Anterior cingulate cortex (tissue), 58 donors: ENCODE measurements at regions not wholly inside any gene's neighbourhood (a gene's known extent, or its start where the extent isn't known, plus 50 kb on each side); places are given as distances from the start of the nearest gene placed in this dataset.

ENCODE experiments used
- DNase-seq, 58 donors: peaks; one replicate each; lab custom pipeline; 2025; lab: John Stamatoyannopoulos, UW

DNA sequence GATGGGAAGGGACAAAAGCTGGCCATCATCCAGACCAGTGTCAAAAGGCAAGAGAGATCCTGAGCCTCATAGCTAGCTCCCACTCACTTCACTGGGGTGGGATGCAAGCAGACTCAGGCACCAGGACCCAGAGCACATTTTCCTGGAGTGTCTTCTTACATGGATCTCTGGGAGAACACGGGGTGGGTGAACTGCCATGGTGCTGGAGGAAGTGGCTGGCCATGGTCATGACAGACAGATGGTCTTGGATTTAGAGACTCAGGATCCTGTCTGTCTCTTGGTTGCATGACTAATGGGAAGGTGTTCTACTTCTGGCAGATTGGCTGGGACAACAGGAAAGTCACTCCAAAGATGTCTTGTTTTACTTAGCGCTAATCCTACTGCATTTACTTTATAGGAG, 311.5 kb downstream of the ATP23 start:
- DNase-seq = no peak

DNA sequence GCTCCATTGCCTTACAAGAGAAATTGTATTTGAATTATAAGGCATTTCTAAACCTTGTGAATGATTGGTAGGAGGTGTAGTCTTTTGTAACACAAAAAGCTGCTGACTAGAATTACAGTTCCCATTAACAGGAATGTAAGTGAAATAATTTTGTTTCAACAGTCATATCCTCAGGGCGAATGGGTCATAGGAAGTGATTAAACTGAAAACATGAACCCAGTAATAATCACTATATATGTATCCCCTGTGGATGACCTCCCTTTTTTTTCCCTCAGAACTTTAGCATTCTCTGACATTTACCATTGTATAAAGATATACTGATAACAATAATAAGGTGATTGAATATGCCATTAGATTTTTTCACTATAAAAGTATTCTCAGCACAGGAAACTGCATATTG, 312.3 kb downstream of the ATP23 start:
- no peak for DNase-seq

DNA sequence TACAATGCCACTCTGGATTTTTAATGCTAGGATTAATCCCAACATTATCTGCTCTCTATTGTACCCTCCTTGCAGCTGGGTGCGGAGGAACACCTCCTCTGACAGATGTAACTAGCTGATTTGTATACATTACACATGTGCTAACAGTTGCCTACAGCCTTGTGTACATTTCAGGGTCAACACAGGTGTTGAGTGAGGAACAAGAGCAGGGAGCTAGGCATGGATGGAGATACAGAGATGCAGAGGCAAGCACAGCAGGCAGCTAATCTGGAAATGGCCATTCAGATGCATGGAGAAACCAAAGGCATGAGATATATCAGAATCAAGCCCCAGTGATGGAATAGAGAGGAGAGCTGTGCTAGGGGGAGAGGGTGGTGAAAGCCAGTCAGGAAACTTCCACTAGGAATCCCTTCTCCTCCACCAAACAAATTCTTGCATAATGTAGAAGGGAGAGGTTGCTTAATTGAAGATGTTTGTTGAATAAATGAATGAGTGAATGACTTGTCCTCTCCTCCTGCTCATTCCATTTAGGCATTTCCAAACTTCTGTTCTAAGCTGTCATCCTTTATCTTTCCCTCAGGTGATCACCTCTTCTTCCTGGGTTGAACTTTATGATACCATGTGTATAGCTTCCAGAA, 313.2 kb downstream of the ATP23 start:
- DNase-seq = no peak

DNA sequence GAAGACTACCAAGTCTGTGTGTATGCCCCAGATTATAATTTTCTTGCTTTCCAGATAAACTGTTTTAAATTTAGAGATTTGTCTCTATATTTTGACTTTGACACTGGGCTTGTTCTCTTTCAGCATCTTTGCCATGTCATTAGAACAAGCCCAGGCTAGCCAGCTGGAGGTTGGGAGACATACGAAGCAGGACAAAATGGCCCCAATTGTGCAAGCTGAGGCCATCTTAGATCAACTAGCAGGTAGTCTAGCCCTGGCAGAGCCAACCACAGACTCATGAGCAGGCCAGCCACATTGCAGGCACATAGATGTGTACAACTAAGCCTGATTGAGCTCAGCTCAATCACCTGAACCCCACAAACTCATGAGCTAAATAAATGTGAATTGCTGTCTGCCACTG, 321.4 kb downstream of the ATP23 start:
- DNase-seq = no peak

DNA sequence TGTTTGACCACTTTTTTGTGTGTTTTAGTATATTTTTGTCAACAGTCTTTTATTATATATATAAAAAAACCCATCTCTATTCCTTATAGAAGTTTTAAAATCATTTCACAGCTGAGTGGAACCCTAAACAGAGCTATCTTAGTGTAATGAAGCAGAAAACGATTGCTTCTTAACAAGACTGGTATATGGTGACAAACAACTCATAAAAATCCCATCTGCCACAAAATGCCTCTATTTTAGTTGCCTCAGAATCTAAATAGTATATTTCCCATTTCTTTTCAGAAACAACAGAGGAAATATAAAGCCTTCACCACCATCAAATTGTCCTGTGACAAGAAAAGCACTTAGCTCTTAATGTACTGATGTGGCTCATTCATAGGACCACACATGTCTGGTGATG, 322.4 kb downstream of the ATP23 start:
- DNase-seq = no peak

DNA sequence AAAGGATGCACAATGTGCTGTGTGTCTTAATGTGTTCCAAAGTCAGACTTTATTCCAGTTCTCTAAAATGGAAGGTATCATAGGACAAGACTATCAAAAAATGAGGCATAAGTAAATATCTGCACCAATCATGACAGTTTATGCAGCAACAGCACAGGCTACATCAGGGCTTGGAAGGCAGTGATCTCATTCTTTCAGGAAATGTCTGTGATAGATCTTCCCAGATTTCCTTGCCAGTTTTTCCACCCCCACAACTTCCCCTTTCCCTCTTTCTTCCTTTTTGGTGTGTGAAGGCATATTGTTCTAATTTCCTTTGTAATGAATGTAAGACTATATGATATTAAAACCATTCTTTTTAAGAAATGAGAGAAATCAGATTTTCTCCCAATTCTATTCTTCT, 326.7 kb downstream of the ATP23 start:
- no peak for DNase-seq

DNA sequence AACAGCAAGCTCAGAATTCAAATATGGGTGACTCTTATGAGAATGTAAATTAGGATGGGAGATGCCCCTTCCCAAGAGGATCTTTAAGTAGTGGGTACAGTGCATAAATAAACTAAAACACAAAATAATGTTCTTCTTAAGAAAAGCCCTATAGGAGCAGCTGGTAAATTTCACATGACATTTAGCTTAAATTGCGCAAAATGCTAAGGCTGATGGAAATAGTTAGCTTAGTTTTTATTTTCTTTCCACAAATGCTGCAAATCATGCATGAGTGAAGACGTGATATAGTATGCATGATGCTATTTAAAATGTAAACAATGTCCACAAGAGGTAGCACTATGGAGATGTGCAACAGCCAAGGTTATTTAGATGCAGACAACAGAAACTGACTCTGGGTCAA, 328.1 kb downstream of the ATP23 start:
- DNase-seq = no peak

DNA sequence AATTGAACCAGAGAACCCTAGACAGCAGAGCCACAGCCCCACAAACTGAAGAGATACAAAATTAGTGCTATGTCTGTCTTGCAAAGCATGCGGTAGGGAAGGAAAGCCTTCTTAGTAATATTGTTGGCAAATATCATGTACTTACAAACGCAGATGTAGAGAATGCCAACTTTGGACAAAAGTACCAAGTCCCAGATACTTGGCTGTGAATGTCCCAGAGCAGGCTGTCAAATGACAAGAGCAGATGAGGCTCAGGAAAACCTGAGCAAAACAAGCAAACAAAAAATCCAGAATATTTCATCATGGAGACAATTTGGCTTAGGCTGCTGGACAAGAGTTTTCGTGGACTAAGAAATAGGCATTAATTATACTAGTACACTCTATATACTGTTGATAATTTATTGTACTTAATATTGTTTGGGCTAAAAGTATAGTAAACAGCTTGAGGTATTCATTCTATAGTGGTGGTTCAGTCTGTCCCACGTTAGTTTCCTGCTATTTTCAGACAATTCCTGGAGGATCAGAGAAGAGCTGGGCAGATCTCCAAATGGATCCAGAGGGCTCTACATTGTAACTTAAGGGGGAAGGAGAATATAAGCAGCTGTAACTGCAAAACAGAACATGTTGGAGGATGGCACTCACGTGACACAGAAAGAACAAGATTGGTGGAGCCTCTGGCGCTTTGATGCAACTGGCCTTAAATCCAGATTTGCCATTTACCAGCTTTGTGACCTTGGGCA, 329.8 kb downstream of the ATP23 start:
- DNase-seq = no peak

DNA sequence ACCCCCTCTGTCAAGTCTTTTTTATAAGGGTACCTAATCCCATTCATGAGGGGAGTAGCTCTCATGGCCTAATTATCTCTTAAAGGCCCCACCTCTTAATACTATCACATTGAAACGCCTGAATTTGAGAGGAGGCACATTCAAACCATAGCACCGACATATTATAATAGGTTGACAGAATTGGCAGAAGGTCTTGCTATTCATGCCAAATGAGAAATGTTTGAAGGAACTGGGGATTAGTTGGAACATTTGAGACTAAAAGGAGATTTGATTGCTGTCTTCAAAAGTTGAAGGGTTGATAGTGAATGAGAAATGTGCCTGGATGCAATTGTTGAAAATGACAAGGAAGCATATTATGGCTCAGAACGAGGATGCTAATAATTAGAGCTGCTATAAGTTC, 331.1 kb downstream of the ATP23 start:
- DNase-seq = no peak

DNA sequence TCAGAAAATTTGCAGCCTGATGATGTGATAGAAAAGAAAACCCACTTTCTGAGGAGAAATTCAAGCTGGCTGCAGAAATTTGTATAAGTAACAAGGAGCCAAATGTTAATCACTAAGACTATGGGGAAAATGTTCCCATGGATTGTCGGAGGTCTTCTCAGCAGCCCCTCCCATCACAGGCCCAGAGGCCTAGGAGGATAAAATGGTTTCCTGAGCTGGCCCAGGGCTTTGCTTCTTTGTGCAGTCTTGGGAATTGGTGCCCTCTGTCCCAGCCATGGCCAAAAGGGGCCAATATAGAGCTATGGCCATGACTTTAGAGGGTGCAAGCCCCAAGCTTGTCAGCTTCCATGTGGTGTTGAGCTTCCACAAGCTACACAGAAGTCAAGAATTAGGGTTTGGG, 335.9 kb downstream of the ATP23 start:
- no peak for DNase-seq

DNA sequence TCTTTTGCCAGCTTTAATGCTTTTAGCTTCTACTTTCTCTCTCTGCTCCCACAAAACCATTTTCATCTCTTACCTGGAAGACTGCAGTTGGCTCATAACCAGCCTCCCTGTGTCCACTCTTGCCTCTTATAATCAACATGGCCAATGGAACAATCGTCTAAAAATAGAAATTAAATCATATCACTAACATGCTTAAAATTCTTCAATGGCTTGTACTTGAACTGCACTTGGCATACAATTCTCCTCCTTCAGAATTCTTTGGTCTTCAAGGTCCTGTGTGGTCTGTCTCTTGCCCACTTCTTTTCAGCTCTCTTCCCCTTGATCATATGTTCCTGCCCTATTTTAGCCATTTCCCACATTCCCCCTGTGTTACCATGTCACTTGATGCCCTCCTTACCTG, 342.2 kb downstream of the ATP23 start:
- DNase-seq = no peak

DNA sequence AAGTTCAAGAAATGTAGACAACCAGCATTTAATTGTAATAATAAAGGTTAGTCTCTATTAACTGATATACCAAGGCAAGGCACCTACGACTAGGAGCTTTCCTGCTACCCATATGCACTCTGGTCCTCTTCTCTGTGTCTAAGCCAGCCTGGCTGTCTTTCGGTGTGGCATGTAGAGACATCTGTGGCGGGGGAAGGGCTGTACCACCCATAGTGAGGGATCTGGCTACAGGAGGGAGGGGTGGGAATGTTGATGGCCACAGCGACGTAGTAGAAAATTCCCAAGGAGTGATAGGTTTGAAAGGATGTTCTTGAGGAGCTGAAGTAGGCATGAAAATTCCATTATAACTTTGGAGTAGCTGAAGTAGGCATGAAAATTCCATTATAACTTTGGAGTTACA, 344.2 kb downstream of the ATP23 start:
- no peak for DNase-seq

DNA sequence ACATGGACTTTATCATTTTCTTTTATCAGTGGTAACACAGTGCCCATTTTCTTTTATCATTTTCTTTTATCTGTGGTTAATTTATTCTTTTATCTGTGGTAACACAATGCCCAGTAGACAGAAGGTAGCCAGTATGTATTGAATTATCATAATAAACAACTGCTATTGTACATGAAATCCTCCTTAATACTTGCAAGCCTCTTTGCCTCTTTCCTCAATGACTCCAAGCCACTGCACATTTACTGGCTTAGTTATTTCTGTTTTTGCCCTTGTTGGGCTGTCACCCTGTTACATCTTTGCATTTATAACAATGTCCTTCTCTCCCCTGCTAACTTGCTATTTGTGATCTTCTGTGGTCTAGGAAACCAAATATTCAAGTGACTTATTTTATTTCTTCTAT, 345.0 kb downstream of the ATP23 start:
- DNase-seq = no peak

DNA sequence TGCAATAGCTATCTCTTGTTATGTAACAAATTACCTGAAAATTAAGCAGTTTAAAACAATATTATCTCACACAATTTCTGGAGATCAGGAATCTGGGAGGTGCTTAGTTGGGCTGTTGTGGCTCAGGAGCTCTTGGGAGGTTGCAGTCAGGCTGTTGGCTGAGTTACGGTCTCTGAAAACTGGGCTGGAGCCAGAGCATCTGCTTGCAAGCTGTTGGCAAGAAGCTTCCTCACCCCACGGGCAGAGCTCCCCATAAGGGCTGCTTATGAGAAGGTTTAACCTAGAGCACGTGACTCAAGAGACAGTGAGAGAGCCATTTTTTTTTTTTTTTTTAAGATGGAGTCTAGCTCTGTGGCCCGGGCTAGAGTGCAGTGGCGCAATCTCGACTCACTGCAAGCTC, 346.8 kb downstream of the ATP23 start:
- no peak for DNase-seq

DNA sequence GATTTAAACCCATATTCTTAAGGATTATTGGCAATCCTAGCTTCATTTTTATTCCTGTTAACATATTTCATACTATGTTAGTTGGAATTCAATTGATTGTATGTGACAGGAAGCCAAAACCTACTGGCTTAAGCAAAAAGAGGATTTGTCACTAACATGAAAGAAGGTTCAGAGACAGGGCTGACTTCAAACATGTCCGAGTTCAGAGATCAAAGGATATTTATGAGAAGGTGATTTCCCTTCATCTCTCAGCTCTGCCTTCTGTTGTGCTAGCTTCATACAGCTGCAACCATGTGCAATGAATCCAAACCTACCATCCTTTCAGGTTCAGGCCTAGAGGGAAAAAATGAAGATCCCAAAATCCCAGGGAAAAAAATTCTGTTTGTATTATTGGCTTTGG, 349.7 kb downstream of the ATP23 start:
- no peak for DNase-seq

DNA sequence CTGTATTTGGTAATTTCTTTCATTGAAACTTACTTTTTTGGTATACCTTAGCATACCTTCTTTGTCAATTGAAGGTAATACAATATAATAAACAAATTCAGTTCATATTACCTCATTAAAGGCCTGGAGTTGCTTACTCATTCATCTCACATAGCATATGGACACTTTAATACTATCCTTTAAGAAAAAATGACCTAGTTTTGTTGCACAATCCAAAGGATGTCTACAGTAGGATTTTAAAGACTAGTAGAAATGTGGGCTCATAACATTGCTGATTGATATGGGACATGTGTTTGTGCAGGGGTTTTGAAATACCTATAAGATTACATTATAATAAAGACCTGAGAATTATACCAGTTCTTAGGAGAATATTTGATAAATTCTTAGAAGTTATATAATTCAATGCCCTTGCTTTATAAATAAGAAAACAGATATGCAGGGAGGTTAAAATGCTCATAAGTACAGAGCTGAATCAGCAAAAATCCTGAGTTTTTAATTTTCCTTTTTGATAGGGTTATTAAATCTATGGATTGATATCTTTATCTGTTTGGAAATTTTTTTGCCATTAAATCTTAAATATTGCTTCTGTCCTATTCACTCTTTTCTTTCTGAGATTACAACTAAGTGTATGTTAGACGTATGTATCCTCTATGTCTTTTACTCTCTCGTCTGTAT, 352.1 kb downstream of the ATP23 start:
- no peak for DNase-seq

DNA sequence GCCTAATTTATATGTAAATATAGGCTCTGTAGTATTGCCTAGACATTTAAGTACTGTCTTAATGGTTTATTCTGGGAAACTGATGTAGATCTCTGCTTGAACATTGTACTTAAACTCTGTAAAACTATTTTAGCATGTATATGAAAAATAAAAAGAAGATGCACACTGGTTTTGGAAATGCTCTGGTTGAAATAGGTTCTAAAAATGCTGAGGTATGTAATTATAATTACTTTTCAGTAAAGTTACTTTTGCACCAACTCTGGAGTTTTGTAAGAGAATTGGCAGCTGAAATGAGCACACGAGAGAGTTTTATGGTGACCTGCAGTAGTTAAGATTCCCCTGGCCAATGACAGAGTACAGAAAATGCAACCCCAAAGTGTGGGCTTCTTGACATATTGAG, 353.9 kb downstream of the ATP23 start:
- DNase-seq = no peak

DNA sequence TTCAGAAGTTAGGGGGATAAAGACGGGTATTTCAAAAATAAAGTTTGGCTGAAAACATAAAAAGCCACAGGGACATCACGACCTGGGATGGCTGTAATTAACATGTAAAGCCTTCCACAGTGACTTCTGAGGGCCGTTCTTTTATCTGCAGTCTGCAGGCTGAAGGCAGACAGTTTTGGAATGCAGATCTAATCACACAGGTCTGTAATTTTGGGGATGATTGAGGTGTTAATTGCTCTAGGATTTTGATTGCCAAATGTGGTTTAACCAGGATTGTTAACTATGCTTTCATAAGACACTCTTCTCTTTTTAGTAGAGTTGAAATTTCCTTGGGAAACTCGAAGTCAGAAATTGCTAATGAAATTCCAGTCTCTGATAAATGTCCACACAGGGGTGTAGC, 355.5 kb downstream of the ATP23 start:
- DNase-seq = no peak

DNA sequence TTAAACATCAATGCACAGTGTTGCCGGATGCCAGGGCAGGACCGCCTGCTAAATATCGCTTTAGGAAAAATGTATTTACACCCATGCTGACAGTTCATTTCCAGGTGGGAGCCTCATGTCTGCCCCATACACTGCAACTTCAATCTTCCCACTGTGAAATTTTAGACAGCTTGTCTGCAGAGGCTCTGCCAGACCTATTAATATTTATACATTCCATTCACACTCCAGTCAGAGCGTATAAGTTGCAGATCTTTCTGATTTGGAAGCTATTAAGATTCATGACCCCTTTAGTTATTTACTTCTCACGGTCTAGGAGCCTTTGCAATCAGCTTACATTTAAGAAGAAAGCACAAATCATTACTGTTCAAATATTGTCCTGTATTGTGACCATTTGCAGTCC, 357.4 kb downstream of the ATP23 start:
- DNase-seq = no peak

DNA sequence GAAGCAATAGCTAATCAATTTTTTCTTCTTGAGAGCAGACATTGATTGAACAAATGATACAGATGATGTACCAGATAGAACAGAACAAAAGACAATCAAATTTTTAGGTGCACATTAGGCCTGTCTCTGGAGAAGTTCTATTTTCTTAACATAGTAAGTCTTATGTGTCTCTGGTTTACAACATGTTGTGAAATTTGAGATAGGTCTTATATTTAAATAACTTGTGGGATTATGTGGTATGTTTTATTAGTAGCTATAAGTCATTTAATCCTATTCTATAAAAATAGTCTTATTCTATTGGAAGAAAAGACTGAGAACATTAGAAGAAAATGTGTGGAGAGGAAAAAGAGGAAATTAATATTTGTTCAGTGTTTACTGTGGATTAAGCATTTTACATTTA, 358.0 kb downstream of the ATP23 start:
- DNase-seq = no peak

DNA sequence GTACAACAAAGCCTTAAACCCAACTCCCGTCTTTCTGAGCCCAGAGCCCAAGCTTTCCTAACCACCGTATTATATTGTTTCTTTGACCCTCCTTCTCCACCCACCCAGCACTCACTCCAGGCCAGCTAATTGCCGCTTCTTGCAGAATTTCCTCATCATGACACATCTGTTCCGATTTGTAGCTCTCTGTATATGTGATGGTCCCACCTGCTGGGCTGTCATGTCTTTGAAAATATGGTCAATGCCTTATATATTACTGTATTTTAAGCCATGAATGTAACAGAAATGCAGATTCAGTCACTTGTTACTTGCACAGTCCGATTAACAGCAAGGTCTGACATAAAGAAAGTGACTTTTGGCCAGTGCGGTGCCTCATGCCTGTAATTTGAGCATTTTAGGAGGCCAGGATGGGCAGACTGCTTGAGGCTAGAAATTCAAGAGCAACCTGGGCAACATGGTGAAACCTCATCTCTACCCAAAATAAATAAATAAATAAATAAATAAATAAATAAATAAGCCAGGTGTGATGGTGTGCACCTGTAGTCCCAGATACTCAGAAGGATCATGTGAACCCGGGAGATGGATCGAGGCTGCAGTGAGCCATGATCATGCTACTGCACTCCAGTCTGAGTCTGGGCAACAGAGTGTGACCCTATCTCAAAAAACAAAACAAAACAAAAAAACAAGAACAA, 359.8 kb downstream of the ATP23 start:
- no peak for DNase-seq

DNA sequence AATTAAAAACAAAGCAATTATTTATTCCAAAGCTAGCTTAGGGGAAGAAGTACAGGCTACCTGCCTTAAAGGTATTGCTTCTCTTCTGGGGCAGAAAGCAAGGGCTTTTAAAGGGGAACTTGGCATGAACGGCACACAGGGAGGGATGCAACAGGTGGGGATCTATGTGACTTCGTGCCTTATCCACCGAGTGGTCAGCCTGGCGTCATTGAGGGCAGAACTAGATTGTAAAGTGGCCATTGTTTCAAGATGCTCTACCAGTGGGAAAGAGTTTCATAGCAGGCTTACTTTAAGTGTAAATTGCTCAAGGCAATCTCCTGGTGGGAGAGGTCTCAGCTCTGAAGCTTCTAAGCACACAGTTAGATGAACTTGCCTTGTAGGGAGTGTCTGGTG, 360.4 kb downstream of the ATP23 start:
- no peak for DNase-seq
